GM19463 (cell line): ENCODE measurements at regions not wholly inside any gene's neighbourhood (a gene's known extent, or its start where the extent isn't known, plus 50 kb on each side); places are given as distances from the start of the nearest gene placed in this dataset.
"Not testable (repeated sequence)": the region's sequence is repeated elsewhere in the genome, so short reads cannot be mapped to it uniquely, and the experiment has no call there.

Experiments used
- ATAC-seq: cut with Tn5 transposase; IDR thresholded peaks from one replicate; pipeline ENCODE4 v1.9.1; 2021; ENCODE audit warnings: mild to moderate bottlenecking, moderate library complexity; ENCODE audit not compliant: unreplicated experiment

DNA sequence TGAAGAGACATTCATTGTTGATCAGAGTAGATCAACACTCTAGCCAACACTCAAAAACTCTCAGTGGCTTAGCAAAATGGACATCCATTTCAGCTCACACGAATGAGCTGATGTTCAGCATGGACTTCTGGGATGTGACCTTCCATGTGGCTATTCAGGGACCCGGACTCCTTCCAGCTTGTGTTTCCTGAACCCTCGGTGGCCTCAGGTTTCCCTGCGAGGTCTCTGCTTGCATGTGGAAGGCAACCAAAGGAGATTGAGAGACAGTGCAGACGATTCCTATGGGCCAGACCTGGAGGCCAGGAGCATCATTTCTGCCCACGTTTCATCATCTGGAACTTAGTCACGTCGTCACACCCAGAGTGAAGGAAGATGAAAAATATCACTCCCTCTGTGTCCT is 1137.4 kb downstream of the TBC1D22A start:
- no peak for ATAC-seq

- no peak for ATAC-seq
Observed at GRCh38 chr22:47898946-47899345, 1136.5 kb downstream of the TBC1D22A start.

DNA sequence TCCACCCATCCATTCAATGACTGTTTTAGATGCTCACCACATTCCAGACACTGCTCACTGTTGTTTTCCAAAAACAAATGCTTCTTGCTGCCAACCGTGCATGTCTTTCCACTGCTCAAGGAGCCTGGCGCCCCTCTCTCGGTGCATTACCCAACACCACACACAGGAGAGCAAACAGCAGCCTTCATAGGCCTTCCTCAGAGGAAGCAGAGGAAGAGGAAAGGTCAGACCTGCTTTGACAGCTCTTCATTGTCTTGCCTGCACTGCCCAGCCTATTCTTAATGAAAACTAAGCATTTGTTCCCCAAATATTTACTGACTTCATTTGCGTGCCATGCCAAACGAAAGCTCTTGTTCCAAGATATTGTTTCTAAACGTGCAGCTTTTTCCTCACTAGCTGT is 1129.2 kb downstream of the TBC1D22A start:
- ATAC-seq, result no peak

DNA sequence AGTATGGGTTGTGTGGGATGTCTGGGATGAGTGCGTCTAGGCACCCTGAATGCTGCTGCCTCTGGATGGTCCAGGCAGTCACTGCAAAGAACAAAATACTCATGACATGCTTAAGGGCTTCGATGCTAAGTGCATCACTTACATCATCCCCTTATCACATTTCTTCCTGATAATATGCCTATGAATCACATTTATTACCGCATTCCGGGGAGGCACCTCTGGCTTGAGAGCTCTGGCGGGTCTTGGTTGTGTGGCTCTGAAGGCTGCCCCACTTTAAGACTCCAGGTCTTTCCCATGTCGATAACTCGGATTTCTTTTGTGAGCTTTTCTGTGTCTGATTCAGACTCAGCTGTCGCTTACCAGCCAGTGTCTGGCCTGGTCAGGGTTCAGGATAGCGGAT is 1126.4 kb downstream of the TBC1D22A start:
- no peak for ATAC-seq

DNA sequence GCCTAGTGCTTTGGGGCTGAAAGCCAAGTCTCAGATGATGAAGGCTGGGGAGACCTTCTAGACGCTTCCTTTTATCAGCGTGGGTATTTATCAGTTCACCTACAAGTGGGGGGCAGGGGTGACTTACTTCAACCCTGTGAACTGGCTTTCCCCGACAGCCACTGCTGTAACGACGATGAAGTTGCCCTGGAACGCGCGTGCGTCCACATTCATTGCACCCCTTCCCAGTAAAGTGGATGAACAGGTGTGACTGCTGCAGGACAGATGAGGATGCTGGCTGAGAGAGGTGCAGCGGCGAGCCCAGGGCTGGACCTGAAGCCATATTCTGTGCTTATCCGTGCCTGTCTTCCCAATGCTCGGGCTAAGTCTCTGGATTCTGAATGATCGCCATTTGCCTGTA is 1122.3 kb downstream of the TBC1D22A start:
- no peak for ATAC-seq

DNA sequence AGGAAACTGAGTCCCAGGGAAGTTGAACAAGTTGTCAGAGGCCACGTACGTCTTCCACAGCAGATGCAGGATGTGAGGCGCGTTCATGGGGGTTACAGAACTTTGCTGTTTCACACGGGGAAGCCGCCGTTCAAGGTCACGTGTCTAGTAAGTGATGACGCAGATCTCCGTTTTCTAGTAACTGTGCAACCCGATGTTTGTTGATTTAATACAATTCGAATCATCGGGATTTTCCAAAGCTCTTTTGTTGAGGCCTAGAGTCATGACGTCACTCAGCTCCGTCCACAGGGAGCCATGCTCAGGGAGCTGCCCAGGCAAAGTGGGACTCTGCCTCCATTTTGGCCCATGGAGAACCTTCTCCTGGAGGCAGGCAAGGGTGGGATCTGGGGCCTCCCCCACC is 1121.8 kb downstream of the TBC1D22A start:
- no peak for ATAC-seq

DNA sequence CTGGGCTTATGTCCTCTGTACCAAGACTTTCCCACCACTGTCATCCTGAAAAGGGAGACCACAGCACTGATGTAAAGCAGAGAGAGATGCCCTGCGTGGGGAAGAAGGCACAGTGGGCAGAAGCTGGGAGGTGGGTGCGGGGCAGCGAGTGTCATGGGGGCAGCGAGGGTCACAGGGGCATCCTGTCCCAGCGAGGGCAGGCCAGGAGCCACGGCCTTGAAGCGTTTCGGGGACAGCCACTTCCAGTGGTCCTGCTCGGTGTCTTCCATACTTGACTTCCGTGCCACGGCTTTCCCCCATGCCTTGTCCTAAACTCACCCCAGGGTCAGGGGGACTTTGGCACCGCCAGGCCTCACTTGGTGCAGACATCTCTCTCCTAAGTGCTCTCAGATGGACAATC is 1121.3 kb downstream of the TBC1D22A start:
- ATAC-seq, result no peak

DNA sequence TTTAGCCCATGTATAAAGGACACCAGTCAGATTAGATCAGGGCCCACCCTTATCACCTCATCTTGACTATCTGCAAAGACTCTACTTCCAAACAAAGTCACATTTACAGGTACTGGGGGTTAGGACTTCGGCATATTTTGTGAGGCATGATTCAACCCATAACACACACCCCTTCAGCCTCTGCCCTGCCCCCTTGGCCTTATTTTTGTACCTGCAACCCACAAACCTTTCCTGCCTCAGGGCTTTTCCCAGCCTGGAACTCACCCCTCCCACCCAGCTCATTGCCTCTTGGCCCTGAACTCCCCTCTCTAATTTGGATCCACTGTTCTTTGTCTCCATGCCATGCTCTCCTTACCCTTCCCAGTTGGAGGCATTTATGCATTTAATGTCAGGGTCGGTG is 1116.9 kb downstream of the TBC1D22A start:
- ATAC-seq, result no peak

- no peak for ATAC-seq
Observed at GRCh38 chr22:47878460-47878859, 1116.0 kb downstream of the TBC1D22A start.

DNA sequence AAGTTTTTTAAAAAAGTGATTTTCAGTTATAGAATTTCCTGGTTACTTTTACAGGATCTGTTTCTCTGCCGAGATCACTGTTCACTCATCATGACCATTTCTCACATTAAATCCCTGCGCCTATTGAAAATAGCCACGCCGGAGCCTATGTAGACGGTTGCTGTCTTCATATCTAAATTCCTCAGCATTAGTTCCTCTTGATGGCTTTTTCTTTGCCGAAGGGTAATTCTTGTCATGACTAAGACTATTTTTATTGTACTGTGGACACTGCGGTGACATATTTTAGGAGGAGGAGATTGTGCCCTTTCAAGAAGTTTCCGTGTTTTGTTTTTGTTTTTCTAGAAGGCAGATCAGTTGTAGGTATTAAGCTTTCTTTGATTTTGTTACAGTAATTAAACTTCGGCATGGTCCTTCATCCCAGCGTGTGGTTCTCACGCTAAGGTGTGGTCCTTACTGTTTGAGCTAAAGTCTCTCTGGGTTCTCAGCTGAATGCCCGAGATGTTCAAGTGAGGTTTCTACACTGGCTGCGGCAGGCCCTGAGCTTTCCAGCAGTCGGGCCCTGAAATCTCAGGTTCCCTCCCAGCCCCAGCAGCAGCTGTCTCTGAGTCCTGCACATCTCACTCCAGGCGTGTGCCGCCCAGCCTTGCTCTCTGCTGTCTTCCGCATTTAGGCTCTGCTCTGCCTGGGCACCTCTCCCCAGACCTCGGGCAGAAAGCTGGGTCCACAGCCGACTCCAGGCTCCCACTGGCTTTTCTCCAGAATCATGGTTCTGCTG is 1110.5 kb downstream of the TBC1D22A start:
- ATAC-seq, result no peak

DNA sequence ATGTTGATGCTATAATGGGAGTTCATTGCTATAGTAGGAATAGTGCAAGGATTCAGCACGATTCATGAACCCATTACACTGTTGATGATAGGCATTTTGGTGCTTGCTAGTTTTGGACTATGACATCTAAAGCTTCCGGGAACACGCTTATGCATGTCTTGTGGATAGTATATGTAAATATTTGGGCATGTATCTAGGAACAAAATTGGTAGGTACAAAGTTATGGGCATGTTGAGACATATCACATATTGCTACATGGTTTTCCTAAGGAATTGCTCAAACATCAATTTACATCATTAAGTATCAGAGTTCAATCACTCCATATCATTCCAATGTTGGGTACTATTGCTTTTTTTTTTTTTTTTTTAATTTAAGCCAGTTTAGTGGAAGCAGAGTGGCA is 1103.2 kb downstream of the TBC1D22A start:
- no peak for ATAC-seq

DNA sequence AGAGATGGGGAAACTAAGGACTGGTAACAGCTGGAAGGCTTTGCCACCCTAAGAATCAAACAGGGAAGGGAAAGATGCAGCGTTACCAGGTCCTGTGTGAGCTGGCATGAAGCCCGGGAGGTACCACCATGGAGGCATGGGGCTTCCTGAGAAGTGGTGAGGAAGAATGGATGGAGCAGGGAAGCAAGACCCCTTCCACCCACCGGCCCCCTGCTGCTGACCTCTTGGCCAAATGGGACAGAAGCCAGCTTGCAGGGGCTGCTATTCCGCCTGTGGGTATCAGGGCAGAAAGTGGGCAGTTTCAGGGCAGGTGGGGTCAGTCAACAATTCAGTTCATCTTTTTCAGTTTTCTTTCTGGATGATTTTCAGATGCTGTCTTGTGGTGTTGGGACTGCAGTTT is 1099.9 kb downstream of the TBC1D22A start:
- no peak for ATAC-seq

DNA sequence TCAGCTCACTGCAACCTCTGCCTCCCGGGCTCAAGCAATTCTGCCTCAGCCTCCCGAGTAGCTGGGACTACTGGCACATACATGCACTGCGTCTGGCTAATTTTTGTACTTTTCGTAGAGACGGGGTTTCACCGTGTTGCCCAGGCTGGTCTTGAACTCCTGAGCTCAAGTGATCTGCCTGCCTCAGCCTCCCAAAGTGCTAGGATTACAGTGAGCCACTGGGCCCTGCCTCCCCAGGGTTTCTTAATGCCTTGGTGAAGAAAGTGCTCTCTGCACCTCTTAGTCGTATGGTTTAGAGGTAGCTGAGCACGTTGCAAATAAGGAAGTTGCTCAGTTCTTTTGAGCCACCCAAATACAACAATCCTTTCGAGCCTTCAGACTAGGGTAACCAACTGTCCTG is 1098.5 kb downstream of the TBC1D22A start:
- not testable (repeated sequence) for ATAC-seq

DNA sequence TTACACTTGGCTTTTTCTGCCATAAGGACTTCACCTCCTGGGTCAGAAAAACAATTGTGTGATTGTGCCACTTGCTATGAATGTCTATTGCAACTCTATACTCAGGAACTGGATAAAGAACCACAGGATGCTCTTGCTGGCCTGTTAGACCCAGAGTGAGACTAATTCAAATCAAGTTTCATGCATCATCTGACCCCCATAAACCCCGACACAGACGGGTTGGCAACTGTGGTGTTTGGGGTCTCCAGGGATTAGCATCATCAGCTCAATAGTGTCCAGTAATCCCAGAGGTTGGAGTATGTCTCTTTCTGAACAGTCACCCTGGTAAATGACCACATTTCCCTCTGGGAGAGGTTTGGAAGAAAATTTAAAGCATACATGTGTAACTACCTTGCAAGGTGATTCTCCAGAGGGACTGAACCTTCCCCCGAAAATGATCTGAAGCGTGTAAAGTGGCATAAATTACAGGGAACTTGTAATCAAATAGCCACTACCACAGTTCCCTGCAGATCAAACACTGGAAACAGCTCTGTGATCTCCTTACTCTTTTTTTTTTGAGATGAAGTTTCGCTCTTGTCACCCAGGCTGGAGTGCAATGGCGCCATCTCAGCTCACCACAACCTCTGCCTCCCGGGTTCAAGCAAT is 1097.6 kb downstream of the TBC1D22A start:
- no peak for ATAC-seq

DNA sequence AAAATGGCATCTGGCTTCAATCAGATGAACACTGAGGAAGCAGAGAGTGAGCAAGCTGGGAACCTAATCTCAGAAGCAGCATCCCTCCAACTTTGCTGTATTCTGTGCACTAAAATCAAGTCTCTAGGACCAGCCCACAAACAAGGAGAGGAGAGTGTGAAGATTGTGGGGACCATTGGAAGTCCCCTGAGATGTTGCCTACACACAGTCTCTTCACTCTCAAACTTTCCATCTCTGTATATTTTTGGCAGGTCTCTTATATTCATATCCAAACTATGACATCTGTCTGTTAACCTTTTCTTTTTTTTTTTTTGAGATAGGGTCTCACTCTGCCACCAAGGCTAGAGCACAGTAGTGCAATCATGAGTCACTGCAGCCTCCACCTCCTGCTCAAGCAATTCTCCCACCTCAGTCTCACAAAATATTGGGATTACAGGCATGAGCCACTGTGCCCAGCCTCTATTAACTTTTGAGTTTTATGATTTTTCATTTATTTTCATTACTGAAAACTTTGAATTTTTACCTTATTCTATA is 1096.4 kb downstream of the TBC1D22A start:
- no peak for ATAC-seq

DNA sequence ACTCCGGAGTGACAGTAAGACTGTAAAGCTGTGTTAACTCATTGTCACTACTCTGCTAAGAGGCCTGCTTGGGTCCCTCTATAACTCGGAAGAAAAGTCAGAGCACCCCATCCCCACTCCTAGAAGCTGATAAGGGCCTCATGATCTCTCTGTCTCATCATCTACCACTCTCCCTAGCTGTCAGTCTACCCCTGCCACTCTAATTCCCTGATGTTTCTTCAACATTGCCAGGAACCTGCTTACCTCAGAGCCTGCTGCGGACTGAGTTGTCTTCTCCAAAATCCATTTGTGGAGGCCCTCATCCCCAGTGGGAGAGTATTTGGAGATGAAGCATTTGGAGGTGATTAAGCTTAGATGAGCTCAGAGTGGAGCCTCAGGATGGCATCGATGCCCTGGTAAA is 1092.2 kb downstream of the TBC1D22A start:
- no peak for ATAC-seq

GRCh38 chr22:47854251-47854650 is 1091.8 kb downstream of the TBC1D22A start:
- ATAC-seq, result no peak

GRCh38 chr22:47853750-47854149 is 1091.3 kb downstream of the TBC1D22A start:
- no peak for ATAC-seq

DNA sequence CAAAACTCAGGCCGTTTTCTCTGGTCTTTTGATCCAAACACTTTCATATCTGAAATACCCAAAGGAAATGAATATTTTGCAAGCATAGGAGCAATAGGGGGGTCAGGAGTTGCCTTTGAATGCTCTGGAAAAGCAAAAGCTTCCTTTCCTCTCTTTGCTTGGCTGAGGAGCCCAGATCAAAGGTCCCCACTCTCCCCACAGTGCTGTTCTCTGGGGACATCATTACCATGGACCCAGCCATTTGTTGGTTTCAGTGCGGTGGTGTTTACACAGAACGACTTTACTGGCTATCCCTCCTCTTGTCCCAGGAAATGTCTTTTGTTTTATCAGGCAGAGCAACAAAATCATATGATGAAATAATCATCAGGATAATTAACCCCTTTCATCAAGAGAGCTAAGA is 1089.1 kb downstream of the TBC1D22A start:
- ATAC-seq, result no peak

- ATAC-seq, result no peak
Observed at GRCh38 chr22:47850644-47851151, 1088.2 kb downstream of the TBC1D22A start.

DNA sequence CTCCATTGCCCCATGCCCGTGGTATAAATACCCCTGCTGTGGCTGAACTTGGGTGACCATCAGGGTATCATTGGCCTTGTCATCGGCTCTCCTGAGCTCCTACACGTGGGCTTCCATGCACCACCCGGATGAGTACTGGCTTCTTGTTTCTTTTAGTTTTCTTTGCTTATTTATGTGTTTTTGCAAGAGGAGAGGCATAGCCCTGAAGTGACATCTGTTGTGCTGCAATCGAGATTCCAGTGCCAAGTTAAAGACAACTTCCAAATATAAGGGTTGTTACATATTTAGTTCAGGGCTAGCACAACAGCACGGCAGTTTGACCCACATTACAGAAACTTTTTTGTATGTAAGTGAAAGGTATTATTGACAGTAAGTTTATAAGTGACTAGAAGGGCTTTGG is 1087.1 kb downstream of the TBC1D22A start:
- ATAC-seq, result no peak
